IMR-90 (cell line): ENCODE measurements at regions not wholly inside any gene's neighbourhood (a gene's known extent, or its start where the extent isn't known, plus 50 kb on each side); places are given as distances from the start of the nearest gene placed in this dataset.

Experiments
- ATAC-seq: fragments of 200-7000 bp; cut with Tn5 transposase; 2 replicates; pipeline ENCODE4 v1.9.1; 2020; ENCODE audit warnings: low read depth, mild to moderate bottlenecking, moderate library complexity
- BruUV-seq: library from RNA; stranded (reverse); fragments of 400-500 nt; replicated peaks from 2 replicates; lab custom pipeline; 2021; lab: Mats Ljungman, UMichigan
- CTCF ChIA-PET: fragments of 300-600 bp; formaldehyde crosslinking; extraction: SDS; loops from one replicate; lab custom pipeline; 2021; ENCODE audit warnings: antibody characterized with exemption; lab: Yijun Ruan, JAX
- POLR2A ChIA-PET: fragments of 300-600 bp; sonication (Branson Sonifier 250); formaldehyde crosslinking; loops from one replicate; lab custom pipeline; 2022; ENCODE audit warnings: antibody characterized with exemption; ENCODE audit not compliant: unreplicated experiment; lab: Charles Lee
- DNase-seq: peaks from one replicate; pipeline ENCODE4 v3.0.0; 2013
- H2AFZ ChIP-seq: replicated peaks from 2 replicates; pipeline ENCODE3; 2013; ENCODE audit warnings: low read length, mild to moderate bottlenecking; ENCODE audit not compliant: poor library complexity
- H2AK5ac ChIP-seq: 2 replicates; pipeline ENCODE4 v1.6.1; 2013; ENCODE audit warnings: low read depth, low read length, inconsistent platforms
- H2AK9ac ChIP-seq: replicated peaks from 2 replicates; pipeline ENCODE3; 2013; ENCODE audit warnings: mild to moderate bottlenecking, low read depth, low read length, moderate library complexity; ENCODE audit not compliant: poor library complexity
- H2BK120ac ChIP-seq: 2 replicates; pipeline ENCODE4 v1.6.1; 2013; ENCODE audit warnings: low read depth, low read length, inconsistent platforms
- H2BK15ac ChIP-seq: 3 replicates; pipeline ENCODE4 v1.6.1; 2013; ENCODE audit warnings: low read depth, low read length, inconsistent platforms
- H2BK20ac ChIP-seq: 2 replicates; pipeline ENCODE4 v1.6.1; 2013; ENCODE audit warnings: low read depth, mild to moderate bottlenecking, inconsistent platforms, low read length, moderate library complexity
- H2BK5ac ChIP-seq: 2 replicates; pipeline ENCODE4 v1.6.1; 2013; ENCODE audit warnings: mild to moderate bottlenecking, low read depth, low read length, inconsistent platforms; ENCODE audit not compliant: poor library complexity, severe bottlenecking
- H3K14ac ChIP-seq: replicated peaks from 2 replicates; pipeline ENCODE4 v1.6.1; 2013; ENCODE audit warnings: low read depth, low read length, inconsistent platforms
- H3K18ac ChIP-seq: 2 replicates; pipeline ENCODE4 v1.6.1; 2013; ENCODE audit warnings: low read depth, low read length, control low read depth
- H3K23ac ChIP-seq: 2 replicates; pipeline ENCODE4 v1.6.1; 2013; ENCODE audit warnings: low read depth, low read length, inconsistent platforms
- H3K27ac ChIP-seq: 2 replicates; pipeline ENCODE4 v1.5.1; 2013; ENCODE audit warnings: mild to moderate bottlenecking, control low read depth, low read length; ENCODE audit not compliant: insufficient read depth
- H3K27me3 ChIP-seq: 2 replicates; pipeline ENCODE4 v1.6.1; 2013; ENCODE audit warnings: low read length; ENCODE audit not compliant: control insufficient read depth, insufficient read depth
- H3K36me3 ChIP-seq: 2 replicates; pipeline ENCODE4 v1.6.1; 2013; ENCODE audit warnings: low read length, mixed read lengths; ENCODE audit not compliant: control insufficient read depth, insufficient read depth
- H3K4ac ChIP-seq: 2 replicates; pipeline ENCODE4 v1.6.1; 2013; ENCODE audit warnings: low read depth, low read length, inconsistent platforms
- H3K4me1 ChIP-seq: 2 replicates; pipeline ENCODE4 v1.6.1; 2013; ENCODE audit warnings: low read length, mixed read lengths; ENCODE audit not compliant: control insufficient read depth, insufficient read depth
- H3K4me2 ChIP-seq: 2 replicates; pipeline ENCODE4 v1.6.1; 2013; ENCODE audit warnings: low read depth, mild to moderate bottlenecking, control low read depth, low read length, moderate library complexity
- H3K4me3 ChIP-seq: 2 replicates; pipeline ENCODE4 v1.5.1; 2013; ENCODE audit warnings: low read depth, mild to moderate bottlenecking, control low read depth, low read length, moderate library complexity; ENCODE audit not compliant: insufficient read depth
- H3K56ac ChIP-seq: 2 replicates; pipeline ENCODE4 v1.6.1; 2013; ENCODE audit warnings: low read length, inconsistent platforms; ENCODE audit not compliant: insufficient read depth; ENCODE audit errors: extremely low read depth
- H3K79me1 ChIP-seq, 2 experiments: 2 replicates each; pipeline ENCODE4 v1.6.1; 2013; ENCODE audit warnings: low read length in 2 of 2, inconsistent platforms in 1 of 2, low read depth in 1 of 2
- H3K9ac ChIP-seq: 2 replicates; pipeline ENCODE4 v1.6.1; 2013; ENCODE audit warnings: low read depth, low read length, control low read depth
- H3K9me1 ChIP-seq: 2 replicates; pipeline ENCODE4 v1.6.1; 2013; ENCODE audit warnings: low read length, inconsistent platforms; ENCODE audit not compliant: insufficient read depth
- H3K9me3 ChIP-seq: 2 replicates; pipeline ENCODE4 v1.6.1; 2013; ENCODE audit warnings: low read length; ENCODE audit not compliant: control insufficient read depth, insufficient read depth
- H4K20me1 ChIP-seq: 2 replicates; pipeline ENCODE4 v1.6.1; 2013; ENCODE audit warnings: low read length, inconsistent platforms; ENCODE audit not compliant: insufficient read depth
- H4K5ac ChIP-seq: 2 replicates; pipeline ENCODE4 v1.6.1; 2013; ENCODE audit warnings: mild to moderate bottlenecking, low read depth, low read length, control low read depth
- H4K8ac ChIP-seq, 2 experiments: 2 replicates each; pipeline ENCODE4 v1.6.1; 2013; ENCODE audit warnings: low read depth in 2 of 2, low read length in 2 of 2, control low read depth in 1 of 2, inconsistent platforms in 1 of 2
- H4K91ac ChIP-seq: 2 replicates; pipeline ENCODE4 v1.6.1; 2013; ENCODE audit warnings: low read depth, low read length, inconsistent platforms; ENCODE audit not compliant: insufficient read depth
- BHLHE40 ChIP-seq: fragments of 150-350 bp; IDR thresholded peaks from 2 replicates; pipeline ENCODE4 v1.6.1; 2016; ENCODE audit warnings: mild to moderate bottlenecking, low read depth, low read length
- CEBPB ChIP-seq: IDR thresholded peaks from 2 replicates; pipeline ENCODE4 v1.6.1; 2012; ENCODE audit warnings: low read depth, low read length, improper control_type of control experiment
- CHD1 ChIP-seq: IDR thresholded peaks from 2 replicates; pipeline ENCODE4 v1.6.1; 2012; ENCODE audit warnings: low read depth, low read length, improper control_type of control experiment
- FOS ChIP-seq: fragments of 150-350 bp; IDR thresholded peaks from 2 replicates; pipeline ENCODE4 v1.6.1; 2016; ENCODE audit warnings: low read depth, low read length
- MAFK ChIP-seq: IDR thresholded peaks from 2 replicates; pipeline ENCODE4 v1.6.1; 2012; ENCODE audit warnings: low read depth, low read length, improper control_type of control experiment
- MAZ ChIP-seq: IDR thresholded peaks from 2 replicates; pipeline ENCODE4 v1.6.1; 2012; ENCODE audit warnings: low read depth, mild to moderate bottlenecking, low read length, improper control_type of control experiment, moderate library complexity, borderline replicate concordance
- NFE2L2 ChIP-seq: fragments of 150-350 bp; IDR thresholded peaks from 2 replicates; pipeline ENCODE4 v1.6.1; 2016; ENCODE audit warnings: low read depth, mild to moderate bottlenecking, low read length
- POLR2A ChIP-seq: IDR thresholded peaks from 2 replicates; pipeline ENCODE4 v1.6.1; 2012; ENCODE audit warnings: mild to moderate bottlenecking, low read depth, low read length
- RAD21 ChIP-seq: IDR thresholded peaks from 2 replicates; pipeline ENCODE4 v1.6.1; 2012; ENCODE audit warnings: low read length, improper control_type of control experiment
- SMC3 ChIP-seq: fragments of 150-350 bp; IDR thresholded peaks from 2 replicates; pipeline ENCODE4 v1.6.1; 2016; ENCODE audit warnings: low read depth, mild to moderate bottlenecking, antibody characterized with exemption, low read length, moderate library complexity
- WGBS, 2 experiments: methylation state at CpG; one replicate each; pipeline versions ENCODE4 v1.1.5 to v1.1.7; 2013; ENCODE audit warnings: missing lambda C conversion rate in 2 of 2; ENCODE audit not compliant: insufficient read length in 1 of 2; ENCODE audit errors: extremely low coverage in 2 of 2; 5-methylcytosine and 5-hydroxymethylcytosine counted together
- dilution Hi-C: fragments of 300-500 bp; cut with HindIII; formaldehyde crosslinking; loops from one replicate; pipeline ENCODE4 v1.14.3; 2018; ENCODE audit warnings: low sequenced_read_pairs; ENCODE audit not compliant: unreplicated experiment
- in situ Hi-C: fragments of 300-500 bp; cut with MboI; formaldehyde crosslinking; loops from 3 replicates; pipeline ENCODE4 v1.14.3; 2019; ENCODE audit warnings: low sequenced_read_pairs, inconsistent platforms, mixed read lengths
- intact Hi-C: fragments of 100-400 bp; cut with micrococcal nuclease; formaldehyde crosslinking; loops from 2 replicates; pipeline ENCODE4 v1.10.0; 2022
- TF ChIP-seq, protein P1 (sequence below): fragments of 150-350 bp; IDR thresholded peaks from 2 replicates; pipeline ENCODE4 v1.6.1; 2016; ENCODE audit warnings: low read depth, mild to moderate bottlenecking, low read length, moderate library complexity, borderline replicate concordance
- TF ChIP-seq, protein P2 (sequence below): fragments of 150-350 bp; IDR thresholded peaks from 2 replicates; pipeline ENCODE4 v1.6.1; 2017; ENCODE audit warnings: mild to moderate bottlenecking, antibody characterized with exemption, low read length, low read depth
- TF ChIP-seq, protein P3 (sequence below): conservative IDR thresholded peaks from 2 replicates; pipeline ENCODE4 v1.5.1; 2012; ENCODE audit warnings: mild to moderate bottlenecking, low read depth, low read length, improper control_type of control experiment

DNA sequence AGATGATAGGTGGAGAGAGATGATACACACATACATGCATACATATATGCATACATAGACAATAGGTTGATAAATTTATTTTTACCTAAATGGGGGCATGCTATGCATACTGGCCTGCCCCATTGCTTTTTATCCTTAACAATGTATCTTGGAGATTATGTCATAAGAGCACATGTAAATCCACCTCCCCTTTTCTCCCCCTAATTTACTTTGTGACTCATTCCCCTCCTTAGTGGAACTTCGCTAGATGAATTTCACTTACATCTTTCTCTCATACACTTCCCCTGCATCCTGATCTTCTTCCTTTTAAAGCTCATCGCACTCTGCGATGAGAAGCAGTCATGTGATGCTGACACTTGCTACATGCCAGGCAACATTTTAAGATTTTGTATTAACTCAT lies 223.6 kb downstream of the C1D start:
- H2BK120ac ChIP-seq: peak overlapping the region; percentile 21
- H2BK5ac ChIP-seq: no peak overlapping the region
- 0 out of 3 replicates have a peak overlapping the region, but pooled peaks have one; percentile 24 for H2BK15ac ChIP-seq
- no peak overlapping the region for H2AK5ac ChIP-seq
- H3K4me2 ChIP-seq: peak overlapping the region; percentile 27; the same call in 1 of the 2 replicates
- POLR2A ChIA-PET: no interaction called here
- intact Hi-C loops: no loop called here
- peaks cover 3% of the 10 kb centered on the region; the same call in 1 of the 2 replicates for H3K4me1 ChIP-seq
- H3K79me1 ChIP-seq: no peaks in the 10 kb centered on the region
- no peak overlapping the region for H3K56ac ChIP-seq
- H3K4ac ChIP-seq: peak overlapping the region; percentile 11
- dilution Hi-C loops: no loop called here
- H2BK20ac ChIP-seq: peak overlapping the region; percentile 28
- in situ Hi-C loops: loop anchor here (25.0 kb wide), 1 partner anchor 352 kb away; no protein-coding TSS in a partner anchor
- TF ChIP-seq SMC3 (no peak), CHD1 (no peak), NFE2L2 (no peak), MAZ (no peak), RAD21 (no peak), FOS (peak; percentile 28; the same call in 1 of the 2 replicates), POLR2A (no peak), MAFK (no peak), BHLHE40 (no peak), CEBPB (no peak)
- TF ChIP-seq, protein P1, sequence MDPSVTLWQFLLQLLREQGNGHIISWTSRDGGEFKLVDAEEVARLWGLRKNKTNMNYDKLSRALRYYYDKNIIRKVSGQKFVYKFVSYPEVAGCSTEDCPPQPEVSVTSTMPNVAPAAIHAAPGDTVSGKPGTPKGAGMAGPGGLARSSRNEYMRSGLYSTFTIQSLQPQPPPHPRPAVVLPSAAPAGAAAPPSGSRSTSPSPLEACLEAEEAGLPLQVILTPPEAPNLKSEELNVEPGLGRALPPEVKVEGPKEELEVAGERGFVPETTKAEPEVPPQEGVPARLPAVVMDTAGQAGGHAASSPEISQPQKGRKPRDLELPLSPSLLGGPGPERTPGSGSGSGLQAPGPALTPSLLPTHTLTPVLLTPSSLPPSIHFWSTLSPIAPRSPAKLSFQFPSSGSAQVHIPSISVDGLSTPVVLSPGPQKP: no peak
- TF ChIP-seq, protein P2, sequence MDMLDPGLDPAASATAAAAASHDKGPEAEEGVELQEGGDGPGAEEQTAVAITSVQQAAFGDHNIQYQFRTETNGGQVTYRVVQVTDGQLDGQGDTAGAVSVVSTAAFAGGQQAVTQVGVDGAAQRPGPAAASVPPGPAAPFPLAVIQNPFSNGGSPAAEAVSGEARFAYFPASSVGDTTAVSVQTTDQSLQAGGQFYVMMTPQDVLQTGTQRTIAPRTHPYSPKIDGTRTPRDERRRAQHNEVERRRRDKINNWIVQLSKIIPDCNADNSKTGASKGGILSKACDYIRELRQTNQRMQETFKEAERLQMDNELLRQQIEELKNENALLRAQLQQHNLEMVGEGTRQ: peak; percentile 38; the same call in 1 of the 2 replicates
- TF ChIP-seq, protein P3, sequence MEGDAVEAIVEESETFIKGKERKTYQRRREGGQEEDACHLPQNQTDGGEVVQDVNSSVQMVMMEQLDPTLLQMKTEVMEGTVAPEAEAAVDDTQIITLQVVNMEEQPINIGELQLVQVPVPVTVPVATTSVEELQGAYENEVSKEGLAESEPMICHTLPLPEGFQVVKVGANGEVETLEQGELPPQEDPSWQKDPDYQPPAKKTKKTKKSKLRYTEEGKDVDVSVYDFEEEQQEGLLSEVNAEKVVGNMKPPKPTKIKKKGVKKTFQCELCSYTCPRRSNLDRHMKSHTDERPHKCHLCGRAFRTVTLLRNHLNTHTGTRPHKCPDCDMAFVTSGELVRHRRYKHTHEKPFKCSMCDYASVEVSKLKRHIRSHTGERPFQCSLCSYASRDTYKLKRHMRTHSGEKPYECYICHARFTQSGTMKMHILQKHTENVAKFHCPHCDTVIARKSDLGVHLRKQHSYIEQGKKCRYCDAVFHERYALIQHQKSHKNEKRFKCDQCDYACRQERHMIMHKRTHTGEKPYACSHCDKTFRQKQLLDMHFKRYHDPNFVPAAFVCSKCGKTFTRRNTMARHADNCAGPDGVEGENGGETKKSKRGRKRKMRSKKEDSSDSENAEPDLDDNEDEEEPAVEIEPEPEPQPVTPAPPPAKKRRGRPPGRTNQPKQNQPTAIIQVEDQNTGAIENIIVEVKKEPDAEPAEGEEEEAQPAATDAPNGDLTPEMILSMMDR: no peak
- H3K27me3 ChIP-seq: no peaks in the 10 kb centered on the region
- H2AFZ ChIP-seq: no peak overlapping the region
- H3K9me3 ChIP-seq: no peaks in the 10 kb centered on the region
- no peaks in the 10 kb centered on the region for H3K36me3 ChIP-seq
- ATAC-seq (peak; percentile 36), DNase-seq (peak; percentile 79)
- peak overlapping the region; percentile 42; the same call in 1 of the 2 replicates for H3K18ac ChIP-seq
- no peak overlapping the region for H2AK9ac ChIP-seq
- no peak overlapping the region for H3K4me3 ChIP-seq
- peak overlapping the region; percentile 26; the same call in 1 of the 2 replicates for H4K91ac ChIP-seq
- peaks cover 4% of the 10 kb centered on the region; the same call in 1 of the 2 replicates for H3K9me1 ChIP-seq
- CTCF ChIA-PET: interaction anchor here (1.7 kb wide), 1 partner anchor 105 kb away, joined by 5 read pairs; no protein-coding TSS in a partner anchor
- peak overlapping the region; percentile 2; the same call in 1 of the 2 replicates for H3K23ac ChIP-seq
- no peak overlapping the region for H4K5ac ChIP-seq
- H4K20me1 ChIP-seq: no peaks in the 10 kb centered on the region
- 20% methylated on average over 1 of the region's 3 CpGs; no CpG with 5 or more reads in 1 of the 2 experiments for WGBS, 2 experiments
- peak overlapping the region in 1 of 2 experiments; percentile 20; a peak in 1 of 4 replicates for H4K8ac ChIP-seq
- H3K27ac ChIP-seq: no peak overlapping the region
- H3K14ac ChIP-seq: peak overlapping the region; percentile 10; the same call in 1 of the 2 replicates
- no peak overlapping the region for H3K9ac ChIP-seq
- BruUV-seq: no TSS peak
